ENCODE measurements at regions not wholly inside any gene's neighbourhood (a gene's known extent, or its start where the extent isn't known, plus 50 kb on each side); places are given as distances from the start of the nearest gene placed in this dataset.

GRCh38 chr3:104547031-104547430 lies 819.7 kb upstream of the ALCAM start:
- DNase-seq, result no peak

- no peak for DNase-seq
Observed at GRCh38 chr3:104548401-104548800, 818.3 kb upstream of the ALCAM start.

GRCh38 chr3:104549099-104549714 lies 817.5 kb upstream of the ALCAM start:
- no peak for DNase-seq

- DNase-seq, result no peak
Observed at GRCh38 chr3:104553121-104553520, 813.6 kb upstream of the ALCAM start.

DNA sequence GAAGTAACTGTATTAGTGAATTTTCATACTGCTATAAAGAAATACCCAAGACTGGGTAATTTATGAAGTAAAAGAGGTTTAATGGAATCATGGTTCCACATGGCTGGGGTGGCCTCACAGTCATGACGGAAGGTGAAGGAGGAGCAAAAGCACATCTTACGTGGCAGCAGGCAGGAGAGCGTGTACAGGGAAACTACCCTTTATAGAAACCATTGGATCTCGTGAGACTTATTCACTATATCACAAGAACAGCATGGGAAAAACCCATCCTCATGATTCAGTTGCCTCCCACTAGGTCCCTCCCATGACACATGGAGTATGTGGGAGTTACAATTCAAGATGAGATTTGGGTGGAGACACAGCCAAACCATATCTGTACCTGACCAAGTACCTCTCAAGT lies 812.3 kb upstream of the ALCAM start:
- DNase-seq, result no peak

- no peak for DNase-seq
Observed at GRCh38 chr3:104555728-104556127, 811.0 kb upstream of the ALCAM start.

GRCh38 chr3:104556372-104557078 lies 810.2 kb upstream of the ALCAM start:
- no peak for DNase-seq

- DNase-seq, result no peak
Observed at GRCh38 chr3:104561324-104561723, 805.4 kb upstream of the ALCAM start.

DNA sequence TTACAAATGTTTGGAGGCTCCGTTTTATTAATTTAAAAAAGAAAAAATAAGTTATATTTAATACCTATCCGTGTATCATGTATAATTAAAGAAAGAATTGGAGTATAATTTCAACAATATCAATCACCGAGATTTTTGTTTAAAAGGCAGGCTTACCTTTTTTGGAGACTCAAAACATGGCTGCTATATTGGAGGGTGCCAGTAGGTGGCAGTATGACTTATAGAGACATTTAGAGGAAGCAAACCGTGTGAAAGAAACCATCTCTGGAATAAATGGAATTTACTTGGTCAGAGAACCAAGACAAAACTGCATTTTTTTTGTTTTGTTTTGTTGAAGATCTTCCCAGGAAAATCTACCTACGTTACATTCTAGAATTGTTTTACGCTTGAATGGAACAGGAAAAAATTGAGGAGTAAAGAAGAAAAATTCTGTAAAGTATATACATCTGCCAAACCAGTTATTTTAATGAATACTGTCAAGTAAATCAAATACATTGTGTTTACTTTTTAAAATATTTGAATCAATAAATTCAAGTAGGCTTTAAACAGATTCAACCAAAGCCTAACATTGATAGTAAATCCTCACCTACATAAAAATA lies 802.6 kb upstream of the ALCAM start:
- DNase-seq, result peak; percentile 80

DNA sequence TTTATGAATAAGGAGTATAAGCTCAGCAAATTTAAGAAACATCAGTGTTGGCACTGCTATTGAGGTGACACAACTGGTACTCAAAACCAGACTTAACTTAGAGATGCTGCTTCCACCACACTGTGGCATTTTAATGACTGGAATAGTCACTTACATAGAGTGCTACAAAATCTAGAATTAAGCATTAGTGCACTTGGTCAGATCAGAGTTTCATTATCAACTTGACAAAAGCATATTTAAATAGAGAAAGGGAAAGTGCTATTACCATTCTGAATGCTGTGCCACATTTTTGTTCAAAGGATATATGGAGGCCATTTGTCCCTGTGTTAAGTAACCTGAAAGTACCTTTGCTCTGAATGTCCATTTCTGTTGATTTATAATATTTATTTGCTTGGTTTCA lies 800.7 kb upstream of the ALCAM start:
- DNase-seq, result no peak

GRCh38 chr3:104575634-104576033 lies 791.1 kb upstream of the ALCAM start:
- DNase-seq, result no peak

- no peak for DNase-seq
Observed at GRCh38 chr3:104578558-104578957, 788.2 kb upstream of the ALCAM start.

DNA sequence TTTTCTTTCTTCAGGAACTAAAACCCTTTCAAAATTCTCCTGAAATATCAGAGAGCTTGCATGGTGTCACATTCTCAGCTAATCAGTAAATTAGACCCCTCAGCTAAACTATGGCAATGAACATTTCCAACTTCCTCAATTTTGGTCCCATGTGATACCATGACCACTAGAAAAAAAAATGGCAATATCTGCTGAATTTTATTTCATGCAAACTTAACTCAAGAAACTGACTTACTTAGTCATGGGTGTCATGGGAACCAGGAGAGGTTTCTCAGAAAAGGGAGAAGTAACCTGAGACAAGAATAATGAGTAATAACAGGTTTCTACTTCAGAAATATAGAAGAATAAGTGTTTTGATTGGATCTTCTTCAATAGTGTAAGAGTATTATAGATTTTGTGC lies 784.6 kb upstream of the ALCAM start:
- DNase-seq, result no peak

DNA sequence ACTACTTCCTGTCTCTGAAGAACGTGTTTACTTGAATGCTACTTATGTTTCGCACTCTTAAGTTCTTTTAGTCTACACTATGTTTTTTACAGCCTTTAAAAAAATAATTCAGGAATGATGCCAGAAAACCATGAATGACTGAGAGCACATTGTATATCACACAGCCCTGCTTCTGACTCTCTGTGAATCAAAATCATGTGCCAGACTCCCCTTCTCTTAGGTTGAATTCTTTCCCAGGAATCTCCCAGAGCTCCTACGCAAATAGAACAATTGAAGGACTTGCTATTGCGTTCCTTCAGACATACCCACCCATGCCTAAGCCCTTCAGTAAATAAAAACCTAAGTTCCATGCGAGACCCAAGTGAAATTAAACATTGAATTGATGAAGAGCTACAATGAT lies 782.0 kb upstream of the ALCAM start:
- no peak for DNase-seq

DNA sequence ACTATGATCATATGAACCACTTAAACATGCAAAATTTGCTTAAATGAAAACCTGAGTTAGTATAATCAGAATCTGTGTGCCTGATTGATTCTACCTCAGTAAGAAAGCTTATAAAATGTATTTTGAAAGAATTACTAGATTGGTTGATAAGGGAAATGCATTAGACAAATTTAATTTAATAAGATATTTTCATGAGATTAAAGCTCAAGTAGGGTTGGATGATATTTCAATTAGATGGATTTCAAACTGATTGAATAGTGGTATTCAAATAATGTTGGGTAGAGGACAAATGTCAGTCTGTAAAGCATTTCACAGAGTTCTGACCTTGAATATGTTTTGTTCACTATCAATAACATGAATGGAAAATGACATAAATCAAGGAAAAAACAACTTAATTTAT lies 780.4 kb upstream of the ALCAM start:
- DNase-seq, result no peak

- no peak for DNase-seq
Observed at GRCh38 chr3:104588442-104588841, 778.3 kb upstream of the ALCAM start.

GRCh38 chr3:104591776-104592175 lies 774.9 kb upstream of the ALCAM start:
- DNase-seq, result no peak

GRCh38 chr3:104594491-104594890 lies 772.2 kb upstream of the ALCAM start:
- no peak for DNase-seq

DNA sequence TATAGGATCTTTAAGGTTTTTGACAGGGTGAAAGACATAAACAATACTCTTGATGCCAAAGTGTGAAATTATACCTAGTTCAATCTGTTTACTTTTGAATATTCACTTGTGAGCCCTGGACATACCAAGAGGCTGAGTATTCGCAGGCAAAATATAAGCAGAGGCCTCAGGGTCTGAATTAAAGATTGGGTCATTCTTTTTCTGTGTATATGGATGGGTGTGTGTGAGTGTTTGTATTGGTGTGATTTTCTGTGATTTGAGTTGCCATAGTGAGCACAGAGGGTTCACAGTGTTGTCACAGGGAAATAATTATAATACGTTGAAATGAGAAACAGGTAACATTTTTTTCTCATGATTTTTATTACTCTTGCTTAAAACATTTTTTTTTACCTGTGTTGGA lies 770.7 kb upstream of the ALCAM start:
- DNase-seq, result no peak

GRCh38 chr3:104596551-104596950 lies 770.2 kb upstream of the ALCAM start:
- no peak for DNase-seq

GRCh38 chr3:104598848-104599511 lies 767.7 kb upstream of the ALCAM start:
- DNase-seq, result no peak

GRCh38 chr3:104604326-104605010 lies 762.2 kb upstream of the ALCAM start:
- no peak for DNase-seq

DNA sequence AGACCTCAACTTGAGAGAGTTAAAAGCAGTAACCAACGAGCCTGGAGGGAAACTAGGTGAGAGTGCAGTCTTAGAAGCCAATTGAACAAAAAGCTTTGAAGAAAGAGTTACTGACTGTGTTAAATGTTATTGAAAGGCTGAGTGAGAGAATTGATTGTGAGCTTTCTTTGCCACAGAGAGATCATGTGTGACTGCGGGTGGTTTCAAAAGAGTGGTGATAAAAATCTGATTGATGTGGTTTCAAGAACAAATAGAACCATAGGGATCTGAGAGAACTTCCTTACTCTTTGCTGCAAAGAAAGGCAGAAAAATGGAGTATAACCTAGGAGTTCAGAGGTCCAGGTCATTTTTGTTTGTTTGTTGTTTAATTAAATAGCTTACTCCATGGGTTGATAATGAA lies 759.9 kb upstream of the ALCAM start:
- no peak for DNase-seq
